ENCODE measurements at regions not wholly inside any gene's neighbourhood (a gene's known extent, or its start where the extent isn't known, plus 50 kb on each side); places are given as distances from the start of the nearest gene placed in this dataset.

GRCh38 chrX:51437521-51437920 is 58.9 kb downstream of the NUDT11 start:
- no peak for DNase-seq

- no peak for DNase-seq
These were observed 61.3 kb downstream of the NUDT11 start for GRCh38 chrX:51435101-51435500.

GRCh38 chrX:51421972-51422597 is 74.3 kb downstream of the NUDT11 start:
- DNase-seq, result no peak

GRCh38 chrX:51420610-51421009 is 75.8 kb downstream of the NUDT11 start:
- DNase-seq, result no peak

GRCh38 chrX:51408462-51408861 is 75.8 kb downstream of the NUDT10 start:
- no peak for DNase-seq

- no peak for DNase-seq
These were observed 75.1 kb downstream of the NUDT10 start for GRCh38 chrX:51407520-51408409.

- DNase-seq, result no peak
These were observed 74.3 kb downstream of the NUDT10 start for GRCh38 chrX:51406688-51407519.

- DNase-seq, result no peak
These were observed 71.8 kb downstream of the NUDT10 start for GRCh38 chrX:51404445-51404844.

- DNase-seq, result peak; percentile 56
These were observed 63.4 kb downstream of the NUDT10 start for GRCh38 chrX:51395810-51396728.

- DNase-seq, result no peak
These were observed 62.8 kb downstream of the NUDT10 start for GRCh38 chrX:51395480-51395809.
